AG08395 (cell line): ENCODE measurements at regions not wholly inside any gene's neighbourhood (a gene's known extent, or its start where the extent isn't known, plus 50 kb on each side); places are given as distances from the start of the nearest gene placed in this dataset.
"Not testable (repeated sequence)": the region's sequence is repeated elsewhere in the genome, so short reads cannot be mapped to it uniquely, and the experiment has no call there.

Experiments used
- DNase-seq: peaks from one replicate; pipeline ENCODE4 v3.0.0; 2012; ENCODE audit warnings: mixed read lengths, low spot score

GRCh38 chr1:213324859-213325258 is 273.8 kb downstream of the RPS6KC1 start:
- DNase-seq = no peak

DNA sequence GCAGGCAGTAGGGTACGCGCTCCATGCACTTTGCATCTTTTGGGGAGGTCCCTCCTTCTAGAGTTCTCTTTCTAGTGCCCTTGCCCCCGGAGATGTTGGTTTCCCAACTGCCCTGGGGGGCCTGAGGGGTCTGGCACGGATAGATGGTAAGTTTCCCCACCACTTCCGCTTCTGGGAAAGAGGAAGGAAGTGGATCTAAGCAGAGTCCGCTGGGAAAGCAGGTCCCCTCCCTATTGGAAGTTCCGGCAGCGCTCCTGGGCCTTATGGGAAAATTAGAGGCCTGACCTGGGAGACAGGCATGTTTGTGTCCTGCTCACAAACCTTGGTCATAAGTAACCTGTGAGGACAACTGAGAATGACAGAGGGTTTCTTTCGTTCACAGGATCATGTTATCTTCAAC is 274.4 kb downstream of the RPS6KC1 start:
- no peak for DNase-seq

DNA sequence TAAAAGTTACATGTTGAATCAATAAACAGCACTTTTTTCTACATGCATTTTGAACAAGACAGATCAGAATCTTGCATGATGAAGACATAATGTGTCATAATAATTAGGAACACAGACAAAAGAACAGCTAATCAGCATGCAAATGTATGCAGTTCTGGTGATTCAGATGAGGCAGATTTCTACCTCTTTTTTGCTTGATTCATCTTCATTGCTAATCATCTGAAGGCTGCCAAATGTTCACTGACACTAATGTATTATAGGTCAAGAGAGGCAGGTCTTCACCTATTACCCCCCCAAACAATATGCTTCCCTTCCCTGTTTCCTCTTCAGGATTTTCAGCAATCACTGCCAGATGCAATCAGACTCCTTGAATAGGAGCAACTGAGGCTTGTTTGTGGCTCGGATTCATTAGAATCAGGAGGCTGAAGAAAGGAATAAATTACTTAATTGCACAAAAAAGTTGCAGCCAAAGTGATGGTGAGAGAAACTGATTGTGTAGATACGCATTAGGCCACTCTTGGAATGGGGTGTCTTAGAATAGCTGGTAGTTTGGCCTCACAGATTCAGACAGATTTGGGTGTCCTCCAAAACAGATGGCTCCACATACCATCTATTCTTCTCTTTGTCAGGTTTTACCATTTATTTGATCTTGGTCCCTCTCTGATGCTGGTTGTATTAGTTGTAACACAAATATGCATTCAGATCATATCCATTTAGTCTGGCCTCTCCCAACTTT is 275.4 kb downstream of the RPS6KC1 start:
- peak; percentile 10 for DNase-seq

- DNase-seq = peak; percentile 69
Observed at GRCh38 chr1:213327017-213327667, 276.1 kb downstream of the RPS6KC1 start.

DNA sequence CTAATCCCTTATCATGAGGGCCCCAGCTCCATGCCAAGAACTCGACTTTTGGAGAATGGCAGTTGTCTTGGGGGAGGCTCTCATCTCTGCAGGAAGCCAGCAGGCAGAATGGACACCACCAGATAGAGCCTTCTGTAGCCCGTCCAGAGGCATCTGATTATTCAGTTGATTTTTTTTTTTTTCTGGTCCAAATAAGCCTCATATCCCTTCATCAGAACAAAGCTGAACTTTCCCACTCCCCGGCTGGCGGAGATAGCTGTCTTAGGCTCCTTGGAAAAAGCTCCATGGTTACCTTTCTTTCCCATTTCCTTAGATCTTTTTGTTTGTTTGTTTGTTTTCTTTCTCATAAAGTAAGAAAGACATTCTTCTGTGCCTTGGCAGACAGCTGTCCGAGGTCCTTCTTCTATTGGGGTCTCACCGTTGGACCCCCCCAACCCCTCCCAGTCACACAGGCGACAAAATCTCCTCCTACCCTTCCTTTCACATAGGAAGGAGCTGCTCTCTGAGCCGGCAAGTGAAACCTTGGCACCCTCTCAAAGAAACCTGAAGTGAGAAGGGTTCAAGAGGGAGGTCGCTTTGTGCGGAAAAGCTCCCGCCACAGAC is 278.5 kb downstream of the RPS6KC1 start:
- DNase-seq = no peak

GRCh38 chr1:213330281-213330680 is 279.2 kb downstream of the RPS6KC1 start:
- no peak for DNase-seq

DNA sequence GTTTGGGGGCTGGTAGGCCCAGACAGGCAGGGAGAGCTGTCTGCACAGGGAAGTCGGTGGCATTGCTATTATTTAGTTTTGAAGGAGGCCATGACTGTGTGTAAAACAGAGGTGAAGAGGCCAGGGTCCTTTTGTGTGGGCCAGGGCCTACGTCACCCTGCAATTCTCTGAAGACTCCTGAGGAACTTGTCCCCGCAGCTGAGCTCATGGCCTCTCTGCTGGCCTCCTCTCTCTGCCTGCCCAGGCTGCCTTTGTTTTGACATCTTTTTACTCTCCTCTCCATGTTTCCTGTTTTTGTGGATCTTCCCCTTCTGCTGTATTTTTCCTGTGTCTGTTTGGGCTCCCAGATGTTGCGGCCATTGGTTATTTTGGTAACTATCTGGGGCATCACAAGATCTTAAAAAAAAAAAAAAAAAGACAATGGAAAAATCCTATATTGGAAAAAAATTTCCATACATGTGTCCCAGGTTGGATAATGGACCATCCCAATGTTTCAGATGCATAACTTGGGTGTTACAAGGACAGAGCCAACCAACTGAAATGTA is 280.7 kb downstream of the RPS6KC1 start:
- no peak for DNase-seq

GRCh38 chr1:213332491-213332890 is 281.4 kb downstream of the RPS6KC1 start:
- no peak for DNase-seq

DNA sequence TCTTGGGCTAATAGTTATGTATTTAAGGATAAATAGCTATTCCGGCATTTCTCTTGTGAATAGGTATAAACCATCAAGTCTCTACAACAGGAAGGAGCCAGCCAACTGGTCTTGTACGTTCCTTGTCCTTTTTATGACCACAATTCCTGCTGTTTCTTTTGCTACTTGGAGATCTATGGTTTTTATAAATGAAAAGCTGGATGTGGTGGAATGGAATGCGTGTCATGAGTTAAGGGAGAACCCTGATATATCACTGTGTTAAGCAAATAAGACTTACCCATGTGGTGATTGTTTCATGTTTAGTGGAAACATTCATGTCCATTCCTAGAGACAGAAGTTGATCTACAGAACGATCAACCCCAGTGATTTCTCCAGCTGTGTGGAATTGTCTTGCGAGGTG is 282.1 kb downstream of the RPS6KC1 start:
- no peak for DNase-seq

DNA sequence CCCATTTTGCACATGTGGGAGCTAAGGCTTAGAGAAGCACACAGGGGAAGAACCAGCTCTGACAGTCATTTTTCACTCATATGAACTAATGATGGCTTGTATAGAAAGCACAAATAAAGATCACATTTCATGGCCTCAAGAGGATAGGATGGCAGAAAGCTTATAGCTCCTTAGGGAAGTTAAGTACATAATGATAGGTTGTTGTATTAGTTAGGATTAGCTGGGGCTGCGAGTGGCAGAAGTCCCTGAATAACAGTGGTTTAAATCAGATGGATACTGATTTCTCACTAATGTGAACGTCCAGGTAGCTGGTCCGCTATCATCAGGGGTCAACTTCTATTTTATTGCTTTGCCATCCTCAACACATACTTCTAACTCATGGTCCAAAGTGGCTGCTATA is 284.0 kb downstream of the RPS6KC1 start:
- DNase-seq = no peak

DNA sequence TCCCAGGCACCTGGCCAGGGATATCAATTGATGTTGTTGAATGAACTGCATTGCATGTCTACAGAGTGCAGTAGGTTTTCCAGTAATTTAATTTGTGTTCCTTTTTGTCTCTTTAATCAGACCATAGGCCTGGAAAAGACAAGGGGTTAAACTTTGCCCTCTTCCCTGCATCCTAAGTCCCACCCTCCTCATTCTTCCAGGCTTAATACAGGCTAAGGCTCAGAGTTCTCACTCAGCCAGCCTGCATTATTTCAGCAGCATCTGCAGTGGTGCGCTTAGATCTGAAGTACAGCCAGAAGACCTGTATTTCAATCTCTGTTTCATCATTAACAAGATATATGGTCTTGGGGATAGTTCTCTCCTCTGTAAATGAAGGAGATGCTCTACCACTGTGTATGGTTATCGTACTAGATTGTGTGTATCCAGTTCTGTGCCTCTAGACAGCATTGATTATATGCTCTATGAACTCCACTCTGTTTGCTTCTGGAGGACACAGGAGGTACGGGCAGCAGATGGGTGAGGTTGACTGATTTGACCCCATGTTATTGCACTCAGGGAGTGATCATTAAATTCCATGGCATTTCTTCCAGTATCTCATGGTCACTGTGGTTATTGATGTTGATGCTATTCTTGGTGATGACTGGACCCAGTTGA is 286.1 kb downstream of the RPS6KC1 start:
- DNase-seq = no peak

DNA sequence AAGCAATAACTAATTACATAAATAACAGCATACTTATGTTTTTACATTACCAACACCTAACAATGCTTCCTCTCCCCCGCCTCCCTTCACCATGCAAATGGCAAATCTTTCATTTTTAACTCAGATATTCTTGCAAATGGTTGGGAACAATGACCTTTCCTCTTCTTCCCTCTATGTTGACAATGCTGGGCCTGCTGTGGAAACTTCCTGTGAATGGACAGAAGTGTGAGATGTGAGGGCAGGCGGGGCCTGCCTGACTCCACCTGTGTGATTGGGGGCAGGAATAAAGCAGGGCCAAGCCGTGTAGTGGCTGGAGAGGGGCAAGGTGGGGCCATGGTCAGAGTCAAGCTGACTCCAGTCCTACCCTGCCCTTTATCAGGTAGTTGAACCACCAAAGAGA is 289.6 kb downstream of the RPS6KC1 start:
- DNase-seq = no peak

- no peak for DNase-seq
Observed at GRCh38 chr1:213345621-213346020, 294.6 kb downstream of the RPS6KC1 start.

DNA sequence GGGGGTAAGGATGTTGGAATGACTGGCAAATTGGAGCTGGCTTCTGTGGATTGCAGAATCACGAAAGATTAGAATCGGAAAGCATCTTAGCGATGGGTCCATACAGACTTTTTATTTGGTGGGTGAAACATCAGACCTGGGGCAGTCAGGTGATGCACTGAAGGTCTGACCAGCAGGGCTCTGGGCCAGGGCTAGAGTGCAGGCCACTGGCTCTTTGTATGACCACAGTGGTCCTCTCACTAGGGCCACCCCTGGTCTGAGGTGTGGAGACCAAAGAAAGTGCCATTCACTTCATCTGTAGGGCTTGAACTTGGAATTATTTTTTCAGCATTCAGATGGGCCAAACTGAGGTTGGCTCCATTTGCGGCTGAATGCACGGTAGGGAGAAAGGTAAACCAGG is 306.4 kb downstream of the RPS6KC1 start:
- DNase-seq = no peak

GRCh38 chr1:213358368-213358767 is 307.3 kb downstream of the RPS6KC1 start:
- not testable (repeated sequence) for DNase-seq

DNA sequence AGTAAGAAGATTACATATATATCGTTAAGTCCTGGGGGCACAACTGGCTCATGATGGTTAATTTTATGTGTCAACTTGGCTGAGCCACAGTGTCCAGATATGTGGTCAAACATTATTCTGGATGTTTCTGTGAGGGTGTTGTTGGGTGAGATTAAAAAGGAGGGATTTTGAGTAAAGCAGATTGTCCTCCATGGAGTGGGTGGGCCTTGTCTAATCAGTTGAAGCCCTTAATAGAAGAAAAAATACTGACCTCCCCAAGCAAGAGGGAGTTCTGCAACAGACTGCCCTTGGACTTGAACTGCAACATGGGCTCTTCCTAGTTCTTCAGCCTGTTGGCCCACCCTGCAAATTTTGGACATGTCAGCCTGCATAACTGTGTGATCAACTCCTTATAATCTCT is 311.6 kb downstream of the RPS6KC1 start:
- no peak for DNase-seq

- no peak for DNase-seq
Observed at GRCh38 chr1:213366141-213366831, 315.2 kb downstream of the RPS6KC1 start.

- no peak for DNase-seq
Observed at GRCh38 chr1:213369465-213369864, 318.4 kb downstream of the RPS6KC1 start.

GRCh38 chr1:213370523-213370922 is 319.5 kb downstream of the RPS6KC1 start:
- no peak for DNase-seq

GRCh38 chr1:213371525-213371846 is 320.4 kb downstream of the RPS6KC1 start:
- no peak for DNase-seq

- DNase-seq = no peak
Observed at GRCh38 chr1:213371847-213372619, 321.0 kb downstream of the RPS6KC1 start.
